Endothelial cell (in vitro differentiated cells): ENCODE measurements at regions not wholly inside any gene's neighbourhood (a gene's known extent, or its start where the extent isn't known, plus 50 kb on each side); places are given as distances from the start of the nearest gene placed in this dataset.

Source experiments
- DNase-seq: peaks from one replicate; pipeline ENCODE4 v3.0.0; 2021; ENCODE audit warnings: low spot score
- H3K27ac Mint-ChIP-seq: one replicate; pipeline ENCODE4 v1.8.0; 2021; ENCODE audit warnings: mixed read lengths, inconsistent platforms; ENCODE audit not compliant: unreplicated experiment
- H3K27me3 Mint-ChIP-seq: one replicate; pipeline ENCODE4 v1.8.0; 2021; ENCODE audit warnings: mild to moderate bottlenecking, moderate library complexity, mixed read lengths, inconsistent platforms; ENCODE audit not compliant: unreplicated experiment
- H3K36me3 Mint-ChIP-seq: one replicate; pipeline ENCODE4 v1.8.0; 2021; ENCODE audit warnings: mild to moderate bottlenecking, low read depth, mixed read lengths, inconsistent platforms; ENCODE audit not compliant: unreplicated experiment
- H3K4me1 Mint-ChIP-seq: one replicate; pipeline ENCODE4 v1.8.0; 2021; ENCODE audit warnings: mild to moderate bottlenecking, mixed read lengths, inconsistent platforms; ENCODE audit not compliant: unreplicated experiment
- H3K4me3 Mint-ChIP-seq: one replicate; pipeline ENCODE4 v1.8.0; 2021; ENCODE audit warnings: mild to moderate bottlenecking, mixed read lengths, inconsistent platforms; ENCODE audit not compliant: unreplicated experiment
- H3K9me3 Mint-ChIP-seq: one replicate; pipeline ENCODE4 v1.8.0; 2021; ENCODE audit warnings: mixed read lengths, inconsistent platforms; ENCODE audit not compliant: unreplicated experiment
- TF ChIP-seq, protein P1 (sequence below): fragments of 200-600 bp; sonication (generic); IDR thresholded peaks from one replicate; pipeline ENCODE4 v1.5.0; 2021; ENCODE audit warnings: antibody characterized with exemption; ENCODE audit not compliant: unreplicated experiment

DNA sequence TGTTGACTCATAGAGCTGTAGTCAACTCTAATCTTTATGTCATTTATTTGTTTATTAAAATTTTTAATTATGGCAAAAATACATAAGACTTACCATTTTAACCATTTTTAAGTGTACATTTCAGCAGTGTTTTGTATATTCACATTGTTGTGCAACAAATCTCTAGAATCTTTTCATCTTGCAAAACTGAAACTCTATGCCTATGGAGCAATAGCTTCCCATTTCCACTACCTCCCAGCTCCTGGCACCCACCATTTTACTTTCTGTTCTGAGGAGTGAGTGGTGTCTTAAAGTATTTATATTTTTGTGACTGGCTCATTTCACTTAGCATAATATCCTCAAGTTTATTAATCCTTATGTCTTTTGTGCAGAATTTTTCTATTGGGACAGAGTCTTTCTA lies 181.0 kb downstream of the GPAT3 start:
- H3K4me1 Mint-ChIP-seq = no peaks in the 10 kb centered on the region
- H3K27ac Mint-ChIP-seq = no peak overlapping the region
- no peaks in the 10 kb centered on the region for H3K36me3 Mint-ChIP-seq
- peaks cover 2% of the 10 kb centered on the region for H3K27me3 Mint-ChIP-seq
- TF ChIP-seq, protein P1, sequence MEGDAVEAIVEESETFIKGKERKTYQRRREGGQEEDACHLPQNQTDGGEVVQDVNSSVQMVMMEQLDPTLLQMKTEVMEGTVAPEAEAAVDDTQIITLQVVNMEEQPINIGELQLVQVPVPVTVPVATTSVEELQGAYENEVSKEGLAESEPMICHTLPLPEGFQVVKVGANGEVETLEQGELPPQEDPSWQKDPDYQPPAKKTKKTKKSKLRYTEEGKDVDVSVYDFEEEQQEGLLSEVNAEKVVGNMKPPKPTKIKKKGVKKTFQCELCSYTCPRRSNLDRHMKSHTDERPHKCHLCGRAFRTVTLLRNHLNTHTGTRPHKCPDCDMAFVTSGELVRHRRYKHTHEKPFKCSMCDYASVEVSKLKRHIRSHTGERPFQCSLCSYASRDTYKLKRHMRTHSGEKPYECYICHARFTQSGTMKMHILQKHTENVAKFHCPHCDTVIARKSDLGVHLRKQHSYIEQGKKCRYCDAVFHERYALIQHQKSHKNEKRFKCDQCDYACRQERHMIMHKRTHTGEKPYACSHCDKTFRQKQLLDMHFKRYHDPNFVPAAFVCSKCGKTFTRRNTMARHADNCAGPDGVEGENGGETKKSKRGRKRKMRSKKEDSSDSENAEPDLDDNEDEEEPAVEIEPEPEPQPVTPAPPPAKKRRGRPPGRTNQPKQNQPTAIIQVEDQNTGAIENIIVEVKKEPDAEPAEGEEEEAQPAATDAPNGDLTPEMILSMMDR = no peak
- H3K4me3 Mint-ChIP-seq = no peak overlapping the region
- no peak for DNase-seq
- H3K9me3 Mint-ChIP-seq = no peaks in the 10 kb centered on the region

DNA sequence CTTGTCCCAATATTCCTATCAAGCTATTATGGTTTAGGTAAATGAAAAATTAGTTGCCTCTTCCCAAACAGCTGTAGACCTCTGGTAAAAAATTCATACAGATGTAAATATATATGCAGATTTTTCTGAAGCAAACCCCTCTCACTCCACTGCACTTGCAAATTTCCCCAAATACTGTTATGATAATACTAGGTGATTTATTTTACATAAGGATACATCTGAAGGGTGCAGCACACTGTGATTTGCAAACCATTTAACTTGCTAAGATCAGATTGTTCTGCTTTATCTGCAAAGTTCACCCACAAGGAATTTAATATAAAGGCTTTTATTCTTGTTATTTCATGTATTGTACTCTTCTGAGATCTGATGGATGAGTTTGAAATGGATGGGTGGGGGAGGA lies 177.0 kb downstream of the GPAT3 start:
- TF ChIP-seq, protein P1 = no peak
- peaks cover 2% of the 10 kb centered on the region for H3K4me1 Mint-ChIP-seq
- H3K27ac Mint-ChIP-seq = no peak overlapping the region
- no peaks in the 10 kb centered on the region for H3K36me3 Mint-ChIP-seq
- DNase-seq = no peak
- no peaks in the 10 kb centered on the region for H3K9me3 Mint-ChIP-seq
- no peak overlapping the region for H3K4me3 Mint-ChIP-seq
- H3K27me3 Mint-ChIP-seq = peaks cover 3% of the 10 kb centered on the region

DNA sequence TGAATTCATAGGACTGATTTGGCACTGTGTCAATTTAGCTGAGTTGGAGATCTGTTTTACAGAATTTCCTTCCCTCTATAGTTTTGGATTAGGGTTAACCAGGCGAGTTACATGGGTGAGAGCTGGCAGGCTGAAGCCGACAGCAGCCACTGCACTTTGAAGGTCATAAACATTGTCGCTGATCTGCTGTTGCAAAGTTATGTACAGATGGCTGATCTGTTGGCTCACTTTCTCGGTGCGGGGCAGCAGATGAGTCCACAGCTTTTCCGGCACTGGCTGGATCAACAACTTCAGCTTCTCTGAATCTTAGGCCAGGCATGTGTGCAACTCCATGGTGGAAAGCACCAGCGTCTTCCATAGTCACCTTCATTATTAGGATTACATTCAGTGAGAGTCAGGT lies 173.7 kb downstream of the GPAT3 start:
- TF ChIP-seq, protein P1 = no peak

DNA sequence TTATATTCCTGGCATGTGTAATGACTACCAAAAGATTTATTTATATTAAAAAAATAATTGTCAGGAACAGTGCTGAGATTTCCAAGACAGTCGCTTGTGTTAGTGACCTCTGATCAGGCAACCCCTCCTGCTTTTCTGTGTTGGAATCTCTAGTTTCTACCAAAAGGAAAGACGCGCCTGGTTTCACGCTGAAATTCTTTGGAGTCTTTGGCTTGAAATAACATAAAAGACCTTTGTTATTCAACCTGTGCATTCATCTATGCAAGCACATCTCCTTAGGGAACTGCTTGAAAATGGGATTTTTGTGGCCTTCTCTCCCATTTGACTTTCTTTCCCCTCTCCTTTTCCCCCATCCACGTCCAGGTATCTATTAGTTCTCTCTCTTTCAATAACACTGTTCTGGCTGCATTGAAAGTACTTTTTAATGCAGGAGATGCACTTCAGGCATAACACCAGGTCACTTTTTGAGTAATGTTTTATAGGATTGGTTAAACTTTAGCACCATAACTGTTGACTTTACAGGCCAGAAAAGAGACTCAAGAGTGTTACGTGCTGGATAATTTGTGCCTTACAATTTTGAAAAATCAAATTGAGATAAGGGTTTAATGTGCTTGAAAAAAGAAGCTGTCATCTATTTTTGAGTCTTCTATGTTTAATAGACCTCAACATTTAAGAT lies 172.7 kb downstream of the GPAT3 start:
- Mint-ChIP-seq H3K4me3 (no peak overlapping the region), H3K4me1 (peaks cover 12% of the 10 kb centered on the region), H3K27ac (no peak overlapping the region), H3K36me3 (no peaks in the 10 kb centered on the region), H3K27me3 (peaks cover 1% of the 10 kb centered on the region), H3K9me3 (no peaks in the 10 kb centered on the region)
- TF ChIP-seq, protein P1 = no peak
- DNase-seq = no peak

More for the DNA sequence above, 173.7 kb downstream of the GPAT3 start:
- Mint-ChIP-seq H3K9me3 (no peaks in the 10 kb centered on the region), H3K27me3 (peaks cover 1% of the 10 kb centered on the region), H3K27ac (no peak overlapping the region), H3K4me1 (peaks cover 12% of the 10 kb centered on the region), H3K36me3 (no peaks in the 10 kb centered on the region), H3K4me3 (no peak overlapping the region)
- no peak for DNase-seq

DNA sequence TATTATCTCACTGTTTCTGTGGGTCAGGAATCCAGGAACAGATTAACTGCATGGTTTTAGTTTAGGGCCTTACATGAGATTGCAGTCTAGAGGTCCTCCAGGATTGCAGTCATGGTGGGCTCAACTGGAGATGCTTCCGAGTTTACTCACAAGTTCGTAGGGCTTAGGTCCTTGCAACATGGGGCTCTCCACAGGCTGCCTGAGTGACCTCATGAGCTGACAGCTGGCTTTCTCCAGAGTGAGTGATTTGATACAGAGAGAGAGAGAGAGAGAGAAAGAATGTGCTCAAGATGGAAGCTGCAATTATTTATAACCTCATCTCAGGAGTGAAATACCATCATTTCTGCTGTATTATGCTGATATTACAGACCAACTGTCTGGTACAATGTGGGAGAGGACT lies 168.9 kb downstream of the GPAT3 start:
- no peak overlapping the region for H3K4me3 Mint-ChIP-seq
- H3K4me1 Mint-ChIP-seq = peaks cover 12% of the 10 kb centered on the region
- TF ChIP-seq, protein P1 = no peak
- DNase-seq = no peak
- H3K27me3 Mint-ChIP-seq = no peaks in the 10 kb centered on the region
- no peaks in the 10 kb centered on the region for H3K9me3 Mint-ChIP-seq
- H3K27ac Mint-ChIP-seq = no peak overlapping the region
- no peaks in the 10 kb centered on the region for H3K36me3 Mint-ChIP-seq
